A549 (cell line): ENCODE measurements at regions not wholly inside any gene's neighbourhood (a gene's known extent, or its start where the extent isn't known, plus 50 kb on each side); places are given as distances from the start of the nearest gene placed in this dataset.

Experiments
- ATAC-seq, 2 experiments: fragments of 200-7000 bp in 1 of 2; fragments of >200 bp in 1 of 2; cut with Nextera tagmentation in 1 of 2; cut with Tn5 transposase in 1 of 2; 3 replicates each; pipeline versions ENCODE4 v1.8.0 to v1.9.1; 2018 to 2020; ENCODE audit warnings: mild to moderate bottlenecking in 1 of 2, moderate library complexity in 1 of 2
- CTCF ChIA-PET: fragments of 300-600 bp; sonication (Branson Sonifier 250); formaldehyde crosslinking; extraction: SDS; loops from one replicate; lab custom pipeline; 2021; ENCODE audit warnings: antibody characterized with exemption, inconsistent platforms; lab: Yijun Ruan, JAX
- POLR2A ChIA-PET: fragments of 350-600 bp; formaldehyde crosslinking; extraction: SDS; loops from one replicate; lab custom pipeline; 2021; ENCODE audit warnings: antibody characterized with exemption, inconsistent platforms; lab: Yijun Ruan, JAX
- DNase-seq, 2 experiments: peaks; one replicate each; pipeline versions ENCODE4 v3.0.0 to v3.0.0-alpha.2; 2011 to 2016; ENCODE audit warnings: low read depth in 1 of 2, low spot score in 1 of 2
- FAIRE-seq: peaks from 2 replicates; lab custom pipeline; 2011; peaks lifted over from hg19 to GRCh38; lab: Jason Lieb, UNC
- H3K27ac ChIP-seq, 2 experiments: fragments of >200 bp; sonication (Bioruptor Twin); formaldehyde crosslinking; 3 replicates each; pipeline ENCODE4 v1.5.1; 2016 to 2017
- H3K4me1 ChIP-seq: fragments of >200 bp; sonication (Bioruptor Twin); formaldehyde crosslinking; 3 replicates; pipeline ENCODE4 v1.6.1; 2016
- H3K4me2 ChIP-seq: fragments of >200 bp; sonication (Bioruptor Twin); formaldehyde crosslinking; 3 replicates; pipeline ENCODE4 v1.6.1; 2016
- H3K4me3 ChIP-seq: fragments of >200 bp; sonication (Bioruptor Twin); formaldehyde crosslinking; 3 replicates; pipeline ENCODE4 v1.5.1; 2016
- H3K9me3 ChIP-seq: fragments of >200 bp; sonication (Bioruptor Twin); formaldehyde crosslinking; 3 replicates; pipeline ENCODE4 v1.6.1; 2016
- BHLHE40 ChIP-seq: IDR thresholded peaks from 2 replicates; pipeline ENCODE4 v1.6.1; 2012; ENCODE audit warnings: low read depth, low read length, inconsistent platforms
- EHMT2 ChIP-seq: fragments of 200-600 bp; sonication (generic); IDR thresholded peaks from 2 replicates; pipeline ENCODE4 v1.6.1; 2016; ENCODE audit warnings: antibody characterized with exemption, low read depth, mild to moderate bottlenecking, moderate library complexity
- ELK1 ChIP-seq: fragments of 150-350 bp; IDR thresholded peaks from 2 replicates; pipeline ENCODE4 v1.6.1; 2014; ENCODE audit warnings: low read depth, mild to moderate bottlenecking, low read length
- EP300 ChIP-seq, 2 experiments: fragments of >200 bp; sonication (Bioruptor Twin); formaldehyde crosslinking; IDR thresholded peaks; 2 replicates in 1 of 2; 3 replicates in 1 of 2; pipeline ENCODE4 v1.6.1; 2016 to 2017
- HDAC2 ChIP-seq: fragments of 200-600 bp; sonication (generic); IDR thresholded peaks from 2 replicates; pipeline ENCODE4 v1.6.1; 2016
- HMGXB4 ChIP-seq: fragments of 250-450 bp; sonication (Bioruptor Pico); IDR thresholded peaks from 2 replicates; pipeline ENCODE4 v1.5.0; 2021; ENCODE audit warnings: mild to moderate bottlenecking, moderate library complexity, borderline replicate concordance
- HOXB5 ChIP-seq: fragments of 250-450 bp; sonication (Bioruptor Pico); IDR thresholded peaks from 2 replicates; pipeline ENCODE4 v1.5.0; 2020; ENCODE audit warnings: mild to moderate bottlenecking, moderate library complexity
- JUNB ChIP-seq: fragments of >200 bp; sonication (Bioruptor Twin); formaldehyde crosslinking; IDR thresholded peaks from 2 replicates; pipeline ENCODE4 v1.6.1; 2016
- KDM5A ChIP-seq: fragments of 200-600 bp; sonication (generic); IDR thresholded peaks from 2 replicates; pipeline ENCODE4 v1.6.1; 2016; ENCODE audit warnings: antibody characterized with exemption, mild to moderate bottlenecking
- MAFK ChIP-seq: fragments of 450-650 bp; IDR thresholded peaks from 2 replicates; pipeline ENCODE4 v1.6.1; 2014; ENCODE audit not compliant: partially characterized antibody
- MAX ChIP-seq: IDR thresholded peaks from 2 replicates; pipeline ENCODE4 v1.6.1; 2012
- MYC ChIP-seq: IDR thresholded peaks from 2 replicates; pipeline ENCODE4 v1.6.1; 2012; ENCODE audit warnings: mild to moderate bottlenecking, inconsistent platforms, low read length, improper control_type of control experiment, borderline replicate concordance
- NR3C1 ChIP-seq: fragments of >200 bp; sonication (Bioruptor Twin); formaldehyde crosslinking; IDR thresholded peaks from 3 replicates; pipeline ENCODE4 v1.6.1; 2017
- POLR2A ChIP-seq: IDR thresholded peaks from 2 replicates; pipeline ENCODE4 v1.6.1; 2012; ENCODE audit warnings: mild to moderate bottlenecking, low read length
- RARB ChIP-seq: fragments of 250-450 bp; sonication (Bioruptor Pico); IDR thresholded peaks from 2 replicates; pipeline ENCODE4 v1.8.0; 2021; ENCODE audit warnings: mild to moderate bottlenecking, moderate library complexity
- RFX5 ChIP-seq: fragments of 450-650 bp; IDR thresholded peaks from 2 replicates; pipeline ENCODE4 v1.7.1; 2014; ENCODE audit warnings: antibody characterized with exemption, mild to moderate bottlenecking, moderate library complexity
- SREBF2 ChIP-seq: fragments of 450-650 bp; IDR thresholded peaks from 2 replicates; pipeline ENCODE4 v1.6.1; 2014; ENCODE audit warnings: mild to moderate bottlenecking, moderate library complexity
- ZC3H11A ChIP-seq: fragments of 450-650 bp; IDR thresholded peaks from 2 replicates; pipeline ENCODE4 v1.6.1; 2014; ENCODE audit warnings: antibody characterized with exemption, mild to moderate bottlenecking
- ZFP36 ChIP-seq: fragments of 450-650 bp; IDR thresholded peaks from 2 replicates; pipeline ENCODE4 v1.6.1; 2014; ENCODE audit warnings: borderline replicate concordance; ENCODE audit not compliant: partially characterized antibody
- ZSCAN20 ChIP-seq: fragments of 250-450 bp; sonication (Bioruptor Pico); IDR thresholded peaks from 2 replicates; pipeline ENCODE4 v1.8.0; 2022; ENCODE audit warnings: mild to moderate bottlenecking, moderate library complexity
- WGBS: methylation state at CpG from one replicate; pipeline ENCODE4 v1.1.6; 2017; ENCODE audit errors: missing lambda C conversion rate; 5-methylcytosine and 5-hydroxymethylcytosine counted together
- TF ChIP-seq, protein P1 (sequence below): fragments of >200 bp; sonication (Bioruptor Twin); formaldehyde crosslinking; IDR thresholded peaks from 3 replicates; pipeline ENCODE4 v1.5.1; 2016
- TF ChIP-seq, protein P2 (sequence below): fragments of >200 bp; sonication (Bioruptor Twin); formaldehyde crosslinking; IDR thresholded peaks from 3 replicates; pipeline ENCODE4 v1.6.1; 2016

DNA sequence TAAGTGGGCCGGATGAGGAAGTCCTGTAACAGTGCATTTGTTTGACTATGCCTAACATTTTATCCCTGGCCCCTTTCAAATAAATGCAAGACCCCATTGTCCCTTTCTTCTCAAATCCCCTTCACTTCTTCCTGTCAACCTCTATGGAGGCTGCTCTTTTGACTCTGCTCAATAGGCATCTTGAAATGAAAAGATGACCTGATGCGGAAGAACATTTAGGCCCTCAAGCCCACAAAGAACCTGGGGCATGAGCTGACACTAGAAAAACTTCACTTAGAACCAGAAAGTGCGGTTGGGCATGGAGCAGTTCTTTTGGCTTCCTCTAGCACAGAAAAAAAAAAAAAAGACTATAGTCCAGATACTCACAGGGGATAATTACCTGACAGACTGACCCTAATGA, 1434.7 kb upstream of the WWC1 start:
- H3K4me3 ChIP-seq, result no peak overlapping the region
- TF ChIP-seq POLR2A, result no peak
- no peak for TF ChIP-seq ELK1
- no peak for TF ChIP-seq JUNB
- no peak for TF ChIP-seq KDM5A
- TF ChIP-seq ZC3H11A, result no peak
- TF ChIP-seq RARB (CRISPR knock-in tag), result no peak
- no peak for TF ChIP-seq ZSCAN20 (CRISPR knock-in tag)
- no peak for TF ChIP-seq BHLHE40
- TF ChIP-seq, protein P1, sequence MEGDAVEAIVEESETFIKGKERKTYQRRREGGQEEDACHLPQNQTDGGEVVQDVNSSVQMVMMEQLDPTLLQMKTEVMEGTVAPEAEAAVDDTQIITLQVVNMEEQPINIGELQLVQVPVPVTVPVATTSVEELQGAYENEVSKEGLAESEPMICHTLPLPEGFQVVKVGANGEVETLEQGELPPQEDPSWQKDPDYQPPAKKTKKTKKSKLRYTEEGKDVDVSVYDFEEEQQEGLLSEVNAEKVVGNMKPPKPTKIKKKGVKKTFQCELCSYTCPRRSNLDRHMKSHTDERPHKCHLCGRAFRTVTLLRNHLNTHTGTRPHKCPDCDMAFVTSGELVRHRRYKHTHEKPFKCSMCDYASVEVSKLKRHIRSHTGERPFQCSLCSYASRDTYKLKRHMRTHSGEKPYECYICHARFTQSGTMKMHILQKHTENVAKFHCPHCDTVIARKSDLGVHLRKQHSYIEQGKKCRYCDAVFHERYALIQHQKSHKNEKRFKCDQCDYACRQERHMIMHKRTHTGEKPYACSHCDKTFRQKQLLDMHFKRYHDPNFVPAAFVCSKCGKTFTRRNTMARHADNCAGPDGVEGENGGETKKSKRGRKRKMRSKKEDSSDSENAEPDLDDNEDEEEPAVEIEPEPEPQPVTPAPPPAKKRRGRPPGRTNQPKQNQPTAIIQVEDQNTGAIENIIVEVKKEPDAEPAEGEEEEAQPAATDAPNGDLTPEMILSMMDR, result no peak
- no peak for TF ChIP-seq SREBF2
- no peak for TF ChIP-seq HDAC2
- no peak for TF ChIP-seq MYC
- TF ChIP-seq MAFK, result no peak
- no peak for TF ChIP-seq EP300 (IDR thresholded peaks at IDR 0.05)
- WGBS, result 38% methylated on average over 3 of the region's 3 CpGs
- DNase-seq, result no peak
- no peak overlapping the region for H3K4me2 ChIP-seq
- FAIRE-seq, result no peak
- ChIA-PET POLR2A (no interaction called here), CTCF (no interaction called here)
- H3K27ac ChIP-seq, result no peak overlapping the region
- no peaks in the 10 kb centered on the region for H3K4me1 ChIP-seq
- no peaks in the 10 kb centered on the region for H3K9me3 ChIP-seq
- no peak for ATAC-seq

DNA sequence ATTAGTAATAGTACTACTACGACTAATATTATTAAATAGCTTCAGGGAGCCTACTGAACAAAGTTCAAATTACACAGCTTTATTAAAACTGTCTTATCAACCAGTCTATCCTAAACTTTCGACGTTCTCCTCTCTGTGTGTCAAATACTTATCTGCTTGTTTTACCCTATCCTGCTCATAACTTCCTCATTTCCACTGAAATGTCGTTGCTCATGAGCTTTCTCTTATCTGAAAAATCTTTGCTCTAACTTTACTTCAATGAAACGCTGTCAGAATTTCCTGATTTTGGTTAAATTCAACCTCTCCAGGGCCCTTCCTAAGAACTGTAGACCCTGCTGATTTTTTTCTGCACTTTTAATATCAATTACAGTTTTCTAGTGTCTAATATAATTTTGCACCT, 1431.0 kb upstream of the WWC1 start:
- ChIA-PET CTCF (no interaction called here), POLR2A (no interaction called here)
- TF ChIP-seq EHMT2, result no peak
- no peak for TF ChIP-seq NR3C1
- TF ChIP-seq HMGXB4, result no peak
- no peak for TF ChIP-seq MAX
- TF ChIP-seq RFX5, result no peak
- TF ChIP-seq, protein P2, sequence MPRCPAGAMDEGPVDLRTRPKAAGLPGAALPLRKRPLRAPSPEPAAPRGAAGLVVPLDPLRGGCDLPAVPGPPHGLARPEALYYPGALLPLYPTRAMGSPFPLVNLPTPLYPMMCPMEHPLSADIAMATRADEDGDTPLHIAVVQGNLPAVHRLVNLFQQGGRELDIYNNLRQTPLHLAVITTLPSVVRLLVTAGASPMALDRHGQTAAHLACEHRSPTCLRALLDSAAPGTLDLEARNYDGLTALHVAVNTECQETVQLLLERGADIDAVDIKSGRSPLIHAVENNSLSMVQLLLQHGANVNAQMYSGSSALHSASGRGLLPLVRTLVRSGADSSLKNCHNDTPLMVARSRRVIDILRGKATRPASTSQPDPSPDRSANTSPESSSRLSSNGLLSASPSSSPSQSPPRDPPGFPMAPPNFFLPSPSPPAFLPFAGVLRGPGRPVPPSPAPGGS, result no peak
- TF ChIP-seq HOXB5 (CRISPR knock-in tag), result no peak
- TF ChIP-seq ZFP36, result no peak
- DNase-seq, result no peak
- H3K9me3 ChIP-seq, result no peaks in the 10 kb centered on the region
- 2% methylated on average over 5 of the region's 5 CpGs for WGBS
- H3K4me2 ChIP-seq, result no peak overlapping the region
- ATAC-seq, result no peak
- no peaks in the 10 kb centered on the region for H3K4me1 ChIP-seq
- no peak overlapping the region for H3K4me3 ChIP-seq
- no peak for FAIRE-seq
- H3K27ac ChIP-seq, result no peak overlapping the region
